Suppressor macrophage (primary cell): ENCODE measurements at regions not wholly inside any gene's neighbourhood (a gene's known extent, or its start where the extent isn't known, plus 50 kb on each side); places are given as distances from the start of the nearest gene placed in this dataset.

Experiments used
- DNase-seq, 4 experiments: peaks; one replicate each; pipeline ENCODE4 v3.0.0-alpha.2; 2020 to 2022

DNA sequence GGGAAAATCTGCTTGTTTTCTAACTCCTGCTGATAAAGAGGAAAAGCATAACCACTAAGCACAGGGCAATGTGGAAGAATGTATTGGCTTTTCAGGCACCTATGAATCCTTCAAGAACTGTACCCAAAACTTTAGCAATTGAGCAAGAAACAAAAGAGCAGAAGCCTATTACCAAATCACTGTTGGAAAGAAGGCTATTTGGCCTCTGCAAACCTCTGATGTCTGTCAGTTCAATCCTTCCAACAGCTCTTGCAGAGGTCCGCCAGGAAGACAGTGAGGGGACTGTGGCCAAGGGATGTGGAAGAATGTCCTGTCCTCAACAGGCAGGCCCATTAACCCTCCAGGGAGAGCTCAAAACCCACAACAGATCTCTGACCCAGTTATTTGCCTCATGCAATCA lies 328.6 kb downstream of the ENC1 start:
- no peak for DNase-seq

DNA sequence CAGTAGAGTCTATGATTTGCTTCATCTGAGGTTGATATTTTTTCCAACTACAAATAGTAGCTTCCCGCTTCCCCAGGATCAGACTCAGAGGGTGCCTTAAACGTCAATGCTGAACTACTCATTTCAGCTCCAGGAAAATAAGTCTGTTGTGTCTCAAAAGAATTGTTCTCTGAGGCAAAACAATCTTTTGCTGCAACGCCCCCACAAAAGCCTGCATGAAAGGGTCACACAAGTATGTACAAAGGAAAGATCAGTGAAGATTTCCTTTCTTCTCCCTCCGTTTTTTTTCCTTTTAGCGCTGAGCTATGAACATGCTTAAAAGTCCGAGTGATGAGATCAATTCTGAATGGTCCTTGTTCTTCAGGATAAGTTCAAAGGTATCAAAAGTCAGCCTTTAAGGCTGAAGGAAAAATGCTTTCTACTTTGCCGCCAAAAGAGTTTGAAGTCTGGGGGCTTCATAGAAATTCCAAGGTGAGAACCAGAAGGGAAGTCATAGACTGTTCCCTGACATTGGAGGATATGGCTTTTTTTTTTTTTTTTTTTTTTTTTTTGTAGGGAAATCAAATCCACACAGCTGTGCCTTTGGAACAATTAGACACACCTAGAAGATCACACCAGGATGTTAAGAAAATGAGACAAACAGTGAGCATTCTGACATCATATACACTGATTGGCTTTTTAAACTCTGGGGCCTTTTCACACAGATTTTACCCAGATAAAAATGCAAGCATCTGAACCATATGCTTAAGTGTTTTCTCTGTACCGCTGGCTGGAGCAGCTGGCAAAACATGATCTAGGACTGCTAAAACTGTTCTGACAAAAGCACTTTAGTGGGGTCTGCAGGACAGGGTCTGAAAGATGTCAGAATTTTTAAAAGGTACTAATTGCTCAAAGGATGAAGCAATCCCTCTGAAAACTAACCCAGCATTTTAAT lies 329.3 kb downstream of the ENC1 start:
- no peak for DNase-seq

DNA sequence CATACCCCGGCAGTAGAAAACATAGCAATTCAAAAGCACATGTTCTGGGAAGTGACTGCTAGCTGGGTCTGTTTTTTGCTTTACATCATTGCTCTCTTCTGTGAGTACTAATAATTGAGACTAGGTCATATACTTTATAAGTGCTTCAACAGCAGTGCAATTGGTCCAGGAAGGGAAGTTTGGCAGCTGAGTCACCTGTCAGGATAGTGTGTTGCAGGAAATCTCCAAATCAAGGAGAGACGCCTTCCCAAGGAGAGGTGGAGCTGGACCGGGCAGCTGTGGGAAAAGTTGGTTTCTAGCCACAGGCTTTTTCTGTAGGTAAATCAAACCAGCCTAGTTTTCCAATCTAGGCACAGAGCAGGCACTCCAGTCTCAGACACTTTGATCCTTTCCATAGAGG lies 330.1 kb downstream of the ENC1 start:
- no peak for DNase-seq

- no peak for DNase-seq
Measured at GRCh38 chr5:74309050-74309449, 331.5 kb downstream of the ENC1 start.

DNA sequence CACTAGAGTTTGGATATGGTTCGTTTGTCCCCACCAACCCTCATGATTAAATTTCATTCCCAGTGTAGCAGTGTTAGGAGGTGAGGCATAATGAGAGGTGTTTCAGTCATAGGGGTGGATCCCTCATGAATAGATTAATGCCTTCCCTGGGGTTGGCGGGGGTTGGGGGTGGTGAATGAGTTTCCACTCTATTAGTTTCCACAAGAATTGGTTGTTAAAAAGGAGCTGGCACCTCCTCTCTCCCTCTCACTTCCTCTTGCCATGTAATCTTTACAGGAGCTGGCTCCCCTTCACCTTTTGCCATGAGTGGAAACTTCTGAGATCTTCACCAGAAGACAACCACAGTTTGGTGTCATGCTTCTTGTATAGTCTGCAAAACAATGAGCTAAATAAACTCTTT lies 333.7 kb downstream of the ENC1 start:
- no peak for DNase-seq

GRCh38 chr5:74304536-74304935 lies 336.0 kb downstream of the ENC1 start:
- no peak for DNase-seq

- DNase-seq = no peak
Measured at GRCh38 chr5:74303578-74303977, 336.9 kb downstream of the ENC1 start.

DNA sequence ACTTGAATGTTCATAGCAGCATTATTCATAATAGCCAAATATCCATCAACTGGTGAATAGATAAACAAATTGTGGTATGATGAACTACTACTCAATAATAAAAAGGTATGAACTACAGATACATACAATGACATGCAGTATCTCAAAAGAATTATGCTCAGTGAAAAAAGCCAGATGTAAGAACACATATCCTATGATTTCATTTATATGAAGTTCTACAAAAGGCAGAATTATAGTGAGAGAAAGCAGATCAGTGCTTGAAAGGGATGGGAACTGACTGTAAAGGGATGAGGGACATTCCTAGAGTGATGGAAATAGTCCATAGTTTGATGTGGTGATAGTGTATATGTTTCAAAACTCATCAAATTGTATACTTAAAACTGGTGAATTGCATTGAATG lies 339.0 kb downstream of the ENC1 start:
- no peak for DNase-seq

- DNase-seq = no peak
Measured at GRCh38 chr5:74300808-74301389, 339.6 kb downstream of the ENC1 start.

DNA sequence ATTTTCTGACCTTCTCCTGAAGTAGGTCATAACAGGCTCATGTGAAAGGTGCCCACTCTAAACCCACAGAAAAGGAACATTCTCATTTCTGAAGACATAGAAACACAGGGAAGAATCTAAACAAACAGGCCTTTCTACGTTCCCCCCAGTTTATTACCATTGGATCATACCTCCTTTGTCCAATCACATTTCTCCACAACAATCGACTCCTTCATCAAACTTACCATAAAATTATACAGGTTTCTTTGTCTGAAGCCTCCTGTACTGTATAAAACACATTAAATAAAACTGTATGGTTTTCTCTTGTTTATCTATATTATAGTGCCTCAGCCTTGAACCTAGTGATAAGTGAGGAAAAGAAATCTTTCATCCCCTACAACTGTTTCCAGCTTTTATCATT lies 340.7 kb downstream of the ENC1 start:
- no peak for DNase-seq

DNA sequence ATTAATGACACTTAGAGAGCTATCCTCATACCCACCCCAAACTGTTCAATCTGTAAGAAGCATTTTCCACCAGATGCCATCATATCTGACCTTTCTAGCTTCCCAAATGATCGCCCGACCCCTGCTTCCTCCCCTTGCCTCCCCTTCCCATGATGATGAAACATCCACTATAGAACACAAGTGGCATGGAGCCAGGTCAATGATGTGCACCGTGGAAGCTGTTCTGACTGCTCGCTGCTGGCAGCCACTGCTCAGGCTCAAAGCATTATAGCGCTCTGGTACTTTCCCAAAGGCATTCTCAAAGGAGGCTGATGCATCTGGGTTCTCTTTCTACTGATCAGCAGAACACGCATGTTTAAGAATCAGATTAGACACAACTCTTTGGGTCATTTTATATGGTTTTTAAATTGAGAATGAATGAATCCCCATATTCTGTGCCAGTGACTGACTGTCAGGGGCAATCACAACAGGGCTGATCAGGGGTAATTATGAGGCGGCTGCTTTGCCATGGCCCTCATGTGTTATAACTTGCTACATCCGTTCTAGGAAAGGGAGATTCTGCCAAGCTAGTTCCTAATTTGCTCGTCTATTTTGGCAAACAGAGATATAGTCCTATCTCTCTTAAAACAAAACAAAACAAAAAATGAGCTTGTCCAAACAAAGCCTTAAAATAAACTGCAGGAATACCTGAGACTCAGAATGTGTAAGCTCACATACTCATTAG lies 343.7 kb downstream of the ENC1 start:
- DNase-seq = no peak

- peak in 3 of 4 experiments; percentile 29 to 77 (median 57) for DNase-seq
Measured at GRCh38 chr5:74295676-74296075, 344.9 kb downstream of the ENC1 start.

DNA sequence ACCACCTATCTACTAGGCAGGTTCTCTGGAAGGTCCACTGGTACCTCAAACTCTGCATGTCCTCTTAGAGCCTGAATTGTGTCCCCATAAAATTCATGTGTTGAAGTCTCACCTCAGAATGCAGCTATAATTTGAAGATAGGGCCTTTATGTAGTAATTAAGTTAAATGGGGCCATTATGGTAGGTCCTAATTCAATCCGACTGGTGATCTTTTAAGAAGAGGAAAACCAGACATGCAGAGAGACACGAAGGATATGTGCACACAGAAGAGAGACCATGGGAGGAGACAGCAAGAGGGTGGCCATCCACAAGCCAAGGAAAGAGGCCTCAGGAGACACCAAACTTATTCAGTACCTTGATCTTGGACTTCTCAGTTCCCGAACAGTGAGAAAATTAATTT lies 345.4 kb downstream of the ENC1 start:
- no peak for DNase-seq

DNA sequence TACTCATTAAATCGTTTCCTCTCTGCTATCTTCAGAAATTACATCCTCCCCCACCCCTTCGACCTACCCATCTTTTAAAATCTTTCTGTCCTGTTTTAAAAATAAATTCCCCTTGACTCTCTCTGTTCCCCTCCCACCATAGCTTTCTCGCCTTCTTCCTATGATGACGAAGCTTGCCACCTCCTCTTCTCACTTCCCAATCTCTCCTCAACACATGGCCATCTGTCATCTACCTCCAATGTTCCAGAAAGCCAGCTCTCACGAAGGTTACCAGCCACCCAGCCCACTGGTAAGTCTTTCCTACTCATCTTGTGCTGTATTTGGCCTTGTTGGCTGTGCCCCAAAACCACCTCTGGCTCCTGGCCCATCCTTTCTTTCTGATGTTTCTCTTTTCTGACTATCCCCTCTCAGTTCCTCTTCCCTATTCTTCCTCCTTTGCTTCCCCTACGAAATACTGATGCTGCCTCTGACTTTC lies 346.3 kb downstream of the ENC1 start:
- DNase-seq = peak; percentile 75 to 91 (median 78)

GRCh38 chr5:74293182-74293581 lies 347.3 kb downstream of the ENC1 start:
- DNase-seq = no peak

DNA sequence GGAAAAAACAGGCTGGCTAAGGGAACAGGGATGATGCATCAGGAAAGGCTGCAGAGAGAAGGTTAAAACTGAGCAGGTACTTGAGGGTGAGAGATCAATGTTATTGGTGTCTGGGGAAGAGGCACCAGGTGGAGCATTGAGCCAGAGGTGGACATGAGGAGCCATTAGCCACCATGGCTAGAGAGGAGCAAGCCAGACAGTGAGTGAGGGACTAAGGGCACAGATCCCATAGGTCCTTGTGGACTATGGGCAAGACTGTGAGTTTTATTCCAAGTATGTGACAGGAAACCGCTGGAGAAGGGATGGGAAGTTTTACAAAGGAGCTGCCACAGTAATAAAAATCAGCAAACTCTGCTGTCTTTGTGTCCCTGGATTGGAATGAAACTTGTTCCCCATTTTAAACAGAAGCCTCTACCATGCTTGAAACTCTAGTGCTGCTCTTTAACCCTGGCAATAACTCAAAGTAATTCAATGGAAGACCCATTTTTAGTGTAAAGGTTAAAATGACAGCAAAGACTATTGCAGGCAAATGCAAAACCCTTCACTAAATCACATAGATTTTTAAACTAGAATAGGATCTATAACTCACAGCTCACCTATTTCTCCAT lies 349.8 kb downstream of the ENC1 start:
- DNase-seq = peak in 1 of 4 experiments; percentile 8

- no peak for DNase-seq
Measured at GRCh38 chr5:74289691-74290090, 350.8 kb downstream of the ENC1 start.

GRCh38 chr5:74289238-74289637 lies 351.3 kb downstream of the ENC1 start:
- DNase-seq = no peak

- DNase-seq = no peak
Measured at GRCh38 chr5:74288448-74289108, 351.9 kb downstream of the ENC1 start.

DNA sequence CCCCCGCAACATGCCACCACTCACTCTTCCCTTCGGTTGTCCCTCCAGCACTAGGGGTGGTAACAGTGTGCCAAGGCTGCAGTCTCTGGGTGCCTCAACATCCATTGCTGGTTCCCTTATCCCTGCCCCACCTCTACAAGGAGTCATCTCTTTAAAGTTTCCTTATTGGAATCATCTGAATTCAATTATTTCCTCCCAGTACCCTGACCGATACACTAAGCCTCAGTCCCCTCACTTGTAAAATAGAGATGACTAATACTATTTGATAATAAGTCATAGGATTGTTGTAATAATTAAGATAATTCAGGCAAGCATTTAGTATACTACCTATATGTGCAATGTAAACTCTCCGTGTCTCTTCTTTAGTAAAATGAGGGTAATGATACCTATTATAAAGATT lies 352.5 kb downstream of the ENC1 start:
- no peak for DNase-seq

- no peak for DNase-seq
Measured at GRCh38 chr5:74286734-74287695, 353.5 kb downstream of the ENC1 start.
